ENCODE measurements at regions not wholly inside any gene's neighbourhood (a gene's known extent, or its start where the extent isn't known, plus 50 kb on each side); places are given as distances from the start of the nearest gene placed in this dataset.

DNA sequence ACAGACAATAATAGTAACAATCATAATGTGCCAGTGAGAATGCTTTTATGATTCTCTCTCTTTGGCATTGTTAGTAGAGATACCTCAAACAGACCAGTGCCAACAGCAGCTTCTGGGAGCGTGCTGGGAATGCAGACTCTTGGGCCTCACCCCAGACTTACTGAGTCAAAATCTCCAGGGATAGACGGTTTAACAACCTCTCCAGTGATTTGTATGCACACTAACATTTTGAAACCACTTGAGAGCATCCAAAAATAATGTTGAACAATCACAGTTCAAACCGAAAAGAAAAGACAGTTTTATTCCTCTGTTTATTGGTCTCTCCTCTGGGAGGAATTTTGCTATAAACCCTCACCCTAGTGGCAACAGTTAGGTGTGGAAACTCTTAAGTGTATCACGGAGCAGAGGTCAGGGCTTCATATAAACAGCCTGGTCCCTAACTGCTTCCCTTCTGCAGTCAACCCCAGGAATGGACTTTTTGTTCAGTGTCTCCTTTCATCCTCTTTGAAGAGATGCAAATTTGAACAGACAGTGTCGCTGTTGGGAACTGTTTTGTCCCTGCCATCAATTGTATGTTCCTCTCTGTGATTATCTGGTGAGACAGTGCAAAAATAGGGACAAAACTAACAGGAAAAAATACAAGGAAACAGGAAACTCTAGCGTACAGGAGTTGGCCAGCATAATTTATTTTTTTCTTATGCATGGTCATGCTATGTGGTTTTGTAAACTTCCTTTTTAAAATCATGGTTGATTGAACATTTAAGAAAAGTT is 162.4 kb upstream of the BTBD3 start:
- H3K23ac ChIP-seq (ENCODE audit: insufficient read length), result no peak overlapping the region
- 87% methylated on average over 6 of the region's 6 CpGs; no CpG with 5 or more reads in 1 of the 2 experiments for WGBS, 2 experiments (ENCODE audit: extremely low coverage in 1 of 2, insufficient coverage in 1 of 2, insufficient read length in 1 of 2, insufficient replicate concordance in 2 of 2, low coverage in 1 of 2, low lambda C conversion rate in 2 of 2, missing lambda C conversion rate in 1 of 2)
- 0 out of 2 replicates have a peak overlapping the region, but pooled peaks have one; percentile 26 for H2AFZ ChIP-seq (ENCODE audit: low read length)
- no peaks in the 10 kb centered on the region for H4K20me1 ChIP-seq (replicated peaks in 1 of 2; ENCODE audit: control insufficient read depth in 1 of 2, insufficient read depth in 2 of 2, low read length in 2 of 2)
- H3K27ac ChIP-seq (ENCODE audit: low read depth, low read length), result no peak overlapping the region
- no peak overlapping the region for H3K4ac ChIP-seq (replicated peaks; ENCODE audit: insufficient read length, low read depth, low read length)
- H2BK12ac ChIP-seq (ENCODE audit: low read depth, low read length), result no peak overlapping the region
- DNase-seq (ENCODE audit: low read depth in 1 of 2, low spot score in 2 of 2) (no peak), FAIRE-seq (no peak)
- H3K56ac ChIP-seq (replicated peaks; ENCODE audit: insufficient read length, low read depth, low read length), result no peak overlapping the region
- no peak overlapping the region for H2BK5ac ChIP-seq (ENCODE audit: low read depth, low read length)
- H2BK15ac ChIP-seq (ENCODE audit: low read length), result no peak overlapping the region
- no peak overlapping the region for H2BK120ac ChIP-seq (replicated peaks; ENCODE audit: low read depth, low read length)
- peaks cover 0 to 3% (median 1%) of the 10 kb centered on the region in 4 experiments; a peak in 2 of 7 replicates for H3K4me1 ChIP-seq (replicated peaks in 1 of 4; ENCODE audit: control insufficient read depth in 3 of 4, insufficient read depth in 4 of 4, low read length in 3 of 4)
- no peaks in the 10 kb centered on the region for H3K36me3 ChIP-seq (ENCODE audit: control insufficient read depth in 2 of 4, insufficient read depth in 4 of 4, low read length in 3 of 4)
- no peak overlapping the region for H3K4me3 ChIP-seq (ENCODE audit: extremely low read depth in 1 of 4, insufficient read depth in 2 of 4, low read depth in 3 of 4, low read length in 4 of 4)
- no peak overlapping the region for H4K91ac ChIP-seq (replicated peaks; ENCODE audit: insufficient read length, low read length)
- H3K14ac ChIP-seq (ENCODE audit: insufficient read length), result no peak overlapping the region
- POLR2A ChIA-PET (ENCODE audit: partially characterized antibody), result no interaction called here
- no peak overlapping the region for H4K8ac ChIP-seq (ENCODE audit: extremely low read depth, insufficient read depth, low read length)
- H4K5ac ChIP-seq (ENCODE audit: insufficient read length, low read depth, low read length), result no peak overlapping the region
- H2BK20ac ChIP-seq (ENCODE audit: low read length), result no peak overlapping the region
- CTCF ChIA-PET (ENCODE audit: partially characterized antibody), result interaction anchor here (1.0 kb wide), 1 partner anchor 11 kb away, joined by 5 read pairs; no protein-coding TSS in a partner anchor
- no peak overlapping the region for H2AK5ac ChIP-seq (ENCODE audit: low read depth, low read length)
- no peak overlapping the region for H3K4me2 ChIP-seq (ENCODE audit: insufficient read depth in 1 of 2, low read depth in 2 of 2, low read length in 2 of 2)
- no peaks in the 10 kb centered on the region for H3K9me3 ChIP-seq (ENCODE audit: insufficient read depth in 2 of 2, low read depth in 1 of 2, low read length in 1 of 2)
- H3K79me2 ChIP-seq (ENCODE audit: control insufficient read depth in 1 of 2, insufficient read depth in 2 of 2, low read length in 2 of 2), result no peaks in the 10 kb centered on the region
- no peaks in the 10 kb centered on the region for H3K27me3 ChIP-seq (replicated peaks in 1 of 4; ENCODE audit: control insufficient read depth in 3 of 4, extremely low read depth in 1 of 4, insufficient read depth in 3 of 4, low read length in 3 of 4)
- no peak overlapping the region for H3K9ac ChIP-seq (replicated peaks in 1 of 4; ENCODE audit: extremely low read depth in 1 of 4, low read depth in 3 of 4, low read length in 3 of 4)
- no peaks in the 10 kb centered on the region for H3K23me2 ChIP-seq (ENCODE audit: low read depth, low read length)
- H3K18ac ChIP-seq (ENCODE audit: extremely low read depth, low read length), result no peak overlapping the region
- H3K79me1 ChIP-seq (ENCODE audit: low read depth, low read length), result no peaks in the 10 kb centered on the region
- no peak for TF ChIP-seq EP300 (IDR thresholded peaks at IDR 0.05; ENCODE audit: borderline replicate concordance in 1 of 2, low read depth in 2 of 2, low read length in 2 of 2)
- no peak for TF ChIP-seq RAD21 (IDR thresholded peaks at IDR 0.05 in 1 of 2, conservative IDR thresholded peaks at IDR 0.05 in 1 of 2; ENCODE audit: low read depth in 2 of 2, low read length in 2 of 2)
- TF ChIP-seq JUN (IDR thresholded peaks at IDR 0.05; ENCODE audit: low read depth, low read length), result no peak
- TF ChIP-seq TEAD4 (IDR thresholded peaks at IDR 0.05; ENCODE audit: low read depth, low read length), result no peak
- TF ChIP-seq SIN3A (conservative IDR thresholded peaks at IDR 0.05 in 1 of 2, IDR thresholded peaks at IDR 0.05 in 1 of 2; ENCODE audit: low read depth in 1 of 2, low read length in 2 of 2), result no peak
- no peak for TF ChIP-seq HDAC2 (IDR thresholded peaks at IDR 0.05; ENCODE audit: borderline replicate concordance in 1 of 2, low read depth in 2 of 2, low read length in 2 of 2)
- TF ChIP-seq SIRT6 (IDR thresholded peaks at IDR 0.05; ENCODE audit: low read length), result no peak
- TF ChIP-seq CBX8 (IDR thresholded peaks at IDR 0.05; ENCODE audit: borderline replicate concordance, low read depth, low read length), result no peak
- TF ChIP-seq, protein P1, sequence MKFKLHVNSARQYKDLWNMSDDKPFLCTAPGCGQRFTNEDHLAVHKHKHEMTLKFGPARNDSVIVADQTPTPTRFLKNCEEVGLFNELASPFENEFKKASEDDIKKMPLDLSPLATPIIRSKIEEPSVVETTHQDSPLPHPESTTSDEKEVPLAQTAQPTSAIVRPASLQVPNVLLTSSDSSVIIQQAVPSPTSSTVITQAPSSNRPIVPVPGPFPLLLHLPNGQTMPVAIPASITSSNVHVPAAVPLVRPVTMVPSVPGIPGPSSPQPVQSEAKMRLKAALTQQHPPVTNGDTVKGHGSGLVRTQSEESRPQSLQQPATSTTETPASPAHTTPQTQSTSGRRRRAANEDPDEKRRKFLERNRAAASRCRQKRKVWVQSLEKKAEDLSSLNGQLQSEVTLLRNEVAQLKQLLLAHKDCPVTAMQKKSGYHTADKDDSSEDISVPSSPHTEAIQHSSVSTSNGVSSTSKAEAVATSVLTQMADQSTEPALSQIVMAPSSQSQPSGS (IDR thresholded peaks at IDR 0.05; ENCODE audit: low read length), result no peak

Data from H1 (cell line).